ENCODE measurements at regions not wholly inside any gene's neighbourhood (a gene's known extent, or its start where the extent isn't known, plus 50 kb on each side); places are given as distances from the start of the nearest gene placed in this dataset.

- TF ChIP-seq NFIC (IDR thresholded peaks at IDR 0.05; ENCODE audit: borderline replicate concordance) (no peak), RCOR1 (IDR thresholded peaks at IDR 0.05; ENCODE audit: low read length) (no peak), RFX5 (IDR thresholded peaks at IDR 0.05; ENCODE audit: low read length) (no peak), JUND (IDR thresholded peaks at IDR 0.05) (no peak), MAX (IDR thresholded peaks at IDR 0.05; ENCODE audit: low read depth) (no peak)
These were observed 485.6 kb upstream of the NUDT12 start for GRCh38 chr5:104048231-104048630.
